ENCODE measurements at regions not wholly inside any gene's neighbourhood (a gene's known extent, or its start where the extent isn't known, plus 50 kb on each side); places are given as distances from the start of the nearest gene placed in this dataset.

DNA sequence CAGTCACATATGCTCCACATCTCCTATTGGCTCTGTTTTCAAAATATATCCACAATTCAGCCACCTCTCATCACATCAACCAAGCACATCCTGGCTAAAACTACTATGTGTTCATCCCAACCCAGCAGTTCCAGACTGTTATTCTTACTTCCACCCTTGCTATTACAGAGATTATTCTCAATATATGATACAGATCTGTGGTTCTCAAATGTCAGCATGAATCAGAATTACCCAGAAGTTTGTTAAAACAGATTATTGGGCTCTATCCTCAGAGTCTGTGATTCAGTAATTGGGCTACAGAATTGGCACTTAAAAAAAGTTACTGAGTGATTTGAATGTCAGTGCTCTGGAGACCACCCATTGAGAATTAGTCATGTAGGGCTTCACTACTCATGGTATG lies 78.8 kb upstream of the IZUMO3 start:
- no peak overlapping the region for H3K4me3 ChIP-seq (ENCODE audit: low read length)
- H3K27me3 ChIP-seq (ENCODE audit: insufficient read depth, low read length) = no peaks in the 10 kb centered on the region
- H3K4me1 ChIP-seq (ENCODE audit: insufficient read depth, low read length) = no peaks in the 10 kb centered on the region
- H3K9ac ChIP-seq (ENCODE audit: low read depth, low read length) = no peak overlapping the region
- no peaks in the 10 kb centered on the region for H3K36me3 ChIP-seq (ENCODE audit: insufficient read depth, low read depth, low read length)
- no peak overlapping the region for H3K27ac ChIP-seq (ENCODE audit: low read length)
- no peaks in the 10 kb centered on the region for H3K9me3 ChIP-seq (ENCODE audit: insufficient read depth, low read depth, low read length)

DNA sequence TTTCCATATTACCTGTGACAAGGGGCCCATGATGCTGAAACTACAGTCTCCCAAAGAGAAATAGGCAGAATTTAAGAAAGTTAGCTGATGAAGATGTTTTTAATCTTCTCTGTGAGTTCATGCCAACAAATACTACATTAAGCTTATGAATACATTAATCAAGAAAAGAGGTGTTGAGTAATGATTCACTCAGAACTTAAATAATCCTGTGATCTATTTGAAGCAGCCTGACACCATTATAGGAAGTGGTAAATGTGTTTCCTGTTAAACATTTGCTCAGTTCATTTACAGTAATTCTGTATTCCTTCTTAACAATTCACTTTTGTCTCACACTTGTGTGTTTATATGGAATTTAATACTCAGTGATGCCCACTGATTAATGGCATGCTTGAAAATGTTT lies 75.0 kb upstream of the IZUMO3 start:
- no peak overlapping the region for H3K4me3 ChIP-seq (ENCODE audit: low read length)
- H3K9me3 ChIP-seq (ENCODE audit: insufficient read depth, low read depth, low read length) = no peaks in the 10 kb centered on the region
- H3K9ac ChIP-seq (ENCODE audit: low read depth, low read length) = no peak overlapping the region
- no peaks in the 10 kb centered on the region; the same call in 1 of the 2 replicates for H3K4me1 ChIP-seq (ENCODE audit: insufficient read depth, low read length)
- H3K36me3 ChIP-seq (ENCODE audit: insufficient read depth, low read depth, low read length) = no peaks in the 10 kb centered on the region
- no peak overlapping the region for H3K27ac ChIP-seq (ENCODE audit: low read length)
- H3K27me3 ChIP-seq (ENCODE audit: insufficient read depth, low read length) = no peaks in the 10 kb centered on the region

DNA sequence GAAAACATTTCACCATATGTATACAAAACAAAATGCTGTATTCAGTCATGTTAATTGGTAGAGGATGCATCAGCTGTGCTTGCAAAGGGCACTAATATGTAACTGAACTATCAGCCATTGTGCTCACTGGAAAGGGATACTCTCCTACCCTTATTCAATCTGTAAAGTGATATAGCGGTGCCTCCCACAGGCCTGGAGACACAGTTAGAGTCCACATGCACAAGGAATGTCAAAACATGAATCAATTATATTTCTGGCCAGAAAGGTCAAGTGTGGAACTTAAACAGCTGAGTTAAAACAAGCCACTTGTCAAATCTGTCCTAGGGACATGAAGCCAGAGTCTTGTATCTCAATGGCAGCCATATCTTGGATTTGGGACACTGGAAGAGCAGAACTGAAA lies 71.2 kb upstream of the IZUMO3 start:
- Histone ChIP-seq H3K27me3 (ENCODE audit: insufficient read depth, low read length) (no peaks in the 10 kb centered on the region), H3K9me3 (ENCODE audit: insufficient read depth, low read depth, low read length) (no peaks in the 10 kb centered on the region), H3K9ac (ENCODE audit: low read depth, low read length) (no peak overlapping the region), H3K4me3 (ENCODE audit: low read length) (no peak overlapping the region), H3K36me3 (ENCODE audit: insufficient read depth, low read depth, low read length) (no peaks in the 10 kb centered on the region), H3K27ac (ENCODE audit: low read length) (no peak overlapping the region), H3K4me1 (ENCODE audit: insufficient read depth, low read length) (peaks cover 6% of the 10 kb centered on the region; the same call in 1 of the 2 replicates)

DNA sequence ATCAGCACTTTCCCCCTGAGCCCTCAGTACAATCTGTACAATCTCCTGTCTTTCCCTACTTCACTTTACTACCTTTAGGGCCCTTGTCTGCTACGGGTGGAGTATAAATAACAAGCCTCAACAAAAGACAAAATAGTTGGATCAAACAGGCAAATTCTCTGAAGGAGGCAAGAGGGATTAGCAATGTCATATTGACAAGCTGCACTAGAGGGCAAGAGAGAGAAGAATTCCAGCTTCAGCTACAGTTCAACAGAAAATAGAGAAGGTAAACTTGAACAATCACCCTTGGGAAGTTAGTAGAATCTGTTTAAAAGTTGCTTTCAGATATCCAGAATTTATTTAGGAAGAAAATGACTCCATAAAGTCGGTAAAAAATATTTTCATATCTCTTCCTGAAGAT lies 68.4 kb upstream of the IZUMO3 start:
- H3K9ac ChIP-seq (ENCODE audit: low read depth, low read length) = 0 out of 2 replicates have a peak overlapping the region, but pooled peaks have one; percentile 7
- H3K4me3 ChIP-seq (ENCODE audit: low read length) = no peak overlapping the region
- H3K4me1 ChIP-seq (ENCODE audit: insufficient read depth, low read length) = peaks cover 6% of the 10 kb centered on the region; the same call in 1 of the 2 replicates
- H3K9me3 ChIP-seq (ENCODE audit: insufficient read depth, low read depth, low read length) = no peaks in the 10 kb centered on the region
- H3K36me3 ChIP-seq (ENCODE audit: insufficient read depth, low read depth, low read length) = no peaks in the 10 kb centered on the region
- no peak overlapping the region for H3K27ac ChIP-seq (ENCODE audit: low read length)
- no peaks in the 10 kb centered on the region for H3K27me3 ChIP-seq (ENCODE audit: insufficient read depth, low read length)

GRCh38 chr9:24608599-24608998 lies 62.9 kb upstream of the IZUMO3 start:
- Histone ChIP-seq H3K36me3 (ENCODE audit: insufficient read depth, low read depth, low read length) (no peaks in the 10 kb centered on the region), H3K27ac (ENCODE audit: low read length) (no peak overlapping the region), H3K4me3 (ENCODE audit: low read length) (no peak overlapping the region), H3K27me3 (ENCODE audit: insufficient read depth, low read length) (no peaks in the 10 kb centered on the region), H3K4me1 (ENCODE audit: insufficient read depth, low read length) (peaks cover 8% of the 10 kb centered on the region; the same call in 1 of the 2 replicates), H3K9ac (ENCODE audit: low read depth, low read length) (no peak overlapping the region), H3K9me3 (ENCODE audit: insufficient read depth, low read depth, low read length) (no peaks in the 10 kb centered on the region)

GRCh38 chr9:24602693-24603352 lies 57.1 kb upstream of the IZUMO3 start:
- H3K27ac ChIP-seq (ENCODE audit: low read length) = no peak overlapping the region

More at GRCh38 chr9:24602693-24603352, 57.1 kb upstream of the IZUMO3 start:
- no peaks in the 10 kb centered on the region for H3K27me3 ChIP-seq (ENCODE audit: insufficient read depth, low read length)
- no peaks in the 10 kb centered on the region for H3K36me3 ChIP-seq (ENCODE audit: insufficient read depth, low read depth, low read length)
- H3K4me3 ChIP-seq (ENCODE audit: low read length) = no peak overlapping the region
- no peaks in the 10 kb centered on the region for H3K9me3 ChIP-seq (ENCODE audit: insufficient read depth, low read depth, low read length)
- H3K9ac ChIP-seq (ENCODE audit: low read depth, low read length) = no peak overlapping the region
- H3K4me1 ChIP-seq (ENCODE audit: insufficient read depth, low read length) = peaks cover 11% of the 10 kb centered on the region; the same call in 1 of the 2 replicates
